Gastroesophageal sphincter (tissue), 4 donors: ENCODE measurements at regions not wholly inside any gene's neighbourhood (a gene's known extent, or its start where the extent isn't known, plus 50 kb on each side); places are given as distances from the start of the nearest gene placed in this dataset.

Experiments
- ATAC-seq: fragments of 150-250 bp; one replicate; pipeline ENCODE4 v1.9.1; 2016; ENCODE audit warnings: mild to moderate bottlenecking, moderate library complexity
- H3K27ac ChIP-seq, 4 donors: fragments of 200-600 bp; sonication (generic) in 3 of 4; 1 replicate in 3 of 4; 2 replicates in 1 of 4; pipeline ENCODE4 v1.5.1; 2016 to 2019
- H3K27me3 ChIP-seq: fragments of 200-600 bp; sonication (generic); one replicate; pipeline ENCODE4 v1.5.1; 2019
- H3K36me3 ChIP-seq, 2 donors: fragments of 200-600 bp; sonication (generic); one replicate each; pipeline ENCODE4 v1.5.1; 2019; ENCODE audit warnings: control low read depth in 1 of 2
- H3K4me1 ChIP-seq, 3 donors: fragments of 200-600 bp; sonication (generic); 1 replicate in 2 of 3; 2 replicates in 1 of 3; pipeline ENCODE4 v1.5.1; 2016 to 2019; ENCODE audit warnings: control low read depth in 2 of 3
- H3K4me3 ChIP-seq, 2 donors: fragments of 200-600 bp; sonication (generic); one replicate each; pipeline ENCODE4 v1.5.1; 2019; ENCODE audit warnings: mild to moderate bottlenecking in 1 of 2, moderate library complexity in 1 of 2
- H3K9me3 ChIP-seq, 3 donors: fragments of 200-600 bp; sonication (generic); one replicate each; pipeline ENCODE4 v1.5.1; 2017 to 2019; ENCODE audit warnings: control low read depth in 2 of 3
- EP300 ChIP-seq: sonication (generic); formaldehyde crosslinking; IDR thresholded peaks from one replicate; pipeline ENCODE4 v1.6.1; 2017; ENCODE audit warnings: antibody characterized with exemption, mild to moderate bottlenecking
- POLR2A ChIP-seq, 2 donors: fragments of 450-650 bp; IDR thresholded peaks; one replicate each; pipeline ENCODE4 v1.6.1; 2017; ENCODE audit warnings: antibody characterized with exemption in 2 of 2, mild to moderate bottlenecking in 2 of 2, moderate library complexity in 1 of 2
- POLR2AphosphoS5 ChIP-seq: sonication (generic); formaldehyde crosslinking; IDR thresholded peaks from one replicate; pipeline ENCODE4 v1.6.1; 2017; ENCODE audit warnings: antibody characterized with exemption
- WGBS, 2 donors: methylation state at CpG; one replicate each; pipeline ENCODE4 v1.1.5; 2018; ENCODE audit warnings: low coverage in 1 of 2; 5-methylcytosine and 5-hydroxymethylcytosine counted together
- TF ChIP-seq, protein P1 (sequence below), 4 experiments: fragments of 200-600 bp in 2 of 4; fragments of 450-650 bp in 2 of 4; sonication (generic) in 1 of 4; IDR thresholded peaks; one replicate each; pipeline ENCODE4 v1.5.1; 2017 to 2019; ENCODE audit warnings: antibody characterized with exemption in 4 of 4, mild to moderate bottlenecking in 2 of 4, moderate library complexity in 2 of 4

DNA sequence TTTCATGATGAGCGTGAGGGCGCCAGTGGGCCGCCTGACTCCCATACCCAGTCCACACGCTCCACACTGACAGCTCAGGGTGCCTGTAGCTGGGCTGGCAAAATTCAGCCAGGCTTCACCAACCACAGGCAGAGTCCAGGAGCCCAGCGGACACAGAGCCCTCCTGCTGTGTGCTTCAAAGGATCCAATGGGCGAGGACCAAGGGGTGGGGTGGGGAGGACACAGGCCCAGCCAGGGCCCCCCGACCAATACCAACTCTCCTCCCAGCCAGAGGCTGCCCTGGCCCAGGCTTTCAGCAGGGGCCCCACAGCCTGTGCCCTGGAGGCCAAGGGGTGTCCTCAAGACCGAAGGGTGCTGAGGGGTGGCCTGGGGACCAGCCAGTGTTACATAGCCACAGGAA lies 336.1 kb downstream of the CTTN start:
- H3K27ac ChIP-seq: no peak overlapping the region
- no peaks in the 10 kb centered on the region for H3K9me3 ChIP-seq
- no peak overlapping the region for H3K4me3 ChIP-seq
- H3K27me3 ChIP-seq: no peaks in the 10 kb centered on the region
- no peaks in the 10 kb centered on the region for H3K36me3 ChIP-seq
- TF ChIP-seq, protein P1, sequence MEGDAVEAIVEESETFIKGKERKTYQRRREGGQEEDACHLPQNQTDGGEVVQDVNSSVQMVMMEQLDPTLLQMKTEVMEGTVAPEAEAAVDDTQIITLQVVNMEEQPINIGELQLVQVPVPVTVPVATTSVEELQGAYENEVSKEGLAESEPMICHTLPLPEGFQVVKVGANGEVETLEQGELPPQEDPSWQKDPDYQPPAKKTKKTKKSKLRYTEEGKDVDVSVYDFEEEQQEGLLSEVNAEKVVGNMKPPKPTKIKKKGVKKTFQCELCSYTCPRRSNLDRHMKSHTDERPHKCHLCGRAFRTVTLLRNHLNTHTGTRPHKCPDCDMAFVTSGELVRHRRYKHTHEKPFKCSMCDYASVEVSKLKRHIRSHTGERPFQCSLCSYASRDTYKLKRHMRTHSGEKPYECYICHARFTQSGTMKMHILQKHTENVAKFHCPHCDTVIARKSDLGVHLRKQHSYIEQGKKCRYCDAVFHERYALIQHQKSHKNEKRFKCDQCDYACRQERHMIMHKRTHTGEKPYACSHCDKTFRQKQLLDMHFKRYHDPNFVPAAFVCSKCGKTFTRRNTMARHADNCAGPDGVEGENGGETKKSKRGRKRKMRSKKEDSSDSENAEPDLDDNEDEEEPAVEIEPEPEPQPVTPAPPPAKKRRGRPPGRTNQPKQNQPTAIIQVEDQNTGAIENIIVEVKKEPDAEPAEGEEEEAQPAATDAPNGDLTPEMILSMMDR (IDR thresholded peaks at IDR 0.05): no peak
- no peak for TF ChIP-seq POLR2A (IDR thresholded peaks at IDR 0.05)
- WGBS, 2 donors: 90 to 100% methylated on average over 2 to 3 of the region's 8 CpGs
- ATAC-seq: no peak
- H3K4me1 ChIP-seq: no peaks in the 10 kb centered on the region

DNA sequence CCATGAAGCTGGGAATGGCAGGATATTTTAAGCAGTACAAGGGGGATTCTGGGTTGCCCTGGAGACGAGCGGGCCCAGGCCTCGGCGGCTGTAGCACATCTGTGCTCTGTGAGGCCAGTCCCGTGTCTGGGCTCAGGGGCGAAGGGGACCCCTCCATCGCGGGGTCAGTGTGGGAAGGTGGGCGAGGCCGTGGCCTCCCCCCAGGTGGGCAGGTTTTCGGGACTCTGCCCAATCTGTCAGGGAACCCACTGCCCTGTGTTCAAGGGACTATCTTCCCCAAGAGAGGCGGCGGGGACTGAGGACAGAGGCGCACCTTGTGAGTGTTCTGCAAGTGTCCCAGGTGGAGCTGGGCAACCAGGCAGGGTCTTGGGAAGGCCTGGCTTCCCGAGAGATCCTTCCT lies 336.6 kb downstream of the CTTN start:
- H3K9me3 ChIP-seq: no peaks in the 10 kb centered on the region
- H3K4me3 ChIP-seq: no peak overlapping the region
- H3K4me1 ChIP-seq: no peaks in the 10 kb centered on the region
- H3K27ac ChIP-seq: no peak overlapping the region
- no peak for ATAC-seq
- no peaks in the 10 kb centered on the region for H3K36me3 ChIP-seq
- WGBS, 2 donors: 83 to 100% methylated on average over 1 to 11 of the region's 15 CpGs
- H3K27me3 ChIP-seq: no peaks in the 10 kb centered on the region
- TF ChIP-seq EP300: no peak
- TF ChIP-seq, protein P1 (IDR thresholded peaks at IDR 0.05): no peak
- no peak for TF ChIP-seq POLR2A (IDR thresholded peaks at IDR 0.05)
- no peak for TF ChIP-seq POLR2AphosphoS5

GRCh38 chr11:70735976-70736375 lies 337.6 kb downstream of the CTTN start:
- H3K27ac ChIP-seq: no peak overlapping the region
- no peak for ATAC-seq
- H3K9me3 ChIP-seq: no peaks in the 10 kb centered on the region
- whole genome bisulfite sequencing, 2 donors: 63% methylated on average over 1 of the region's 7 CpGs; no CpG with 5 or more reads in 1 of the 2 donors
- no peaks in the 10 kb centered on the region for H3K27me3 ChIP-seq
- no peak overlapping the region for H3K4me3 ChIP-seq
- TF ChIP-seq POLR2A (IDR thresholded peaks at IDR 0.05) (no peak), POLR2AphosphoS5 (no peak), EP300 (no peak)
- TF ChIP-seq, protein P1 (IDR thresholded peaks at IDR 0.05): no peak
- no peaks in the 10 kb centered on the region for H3K4me1 ChIP-seq
- H3K36me3 ChIP-seq: no peaks in the 10 kb centered on the region

DNA sequence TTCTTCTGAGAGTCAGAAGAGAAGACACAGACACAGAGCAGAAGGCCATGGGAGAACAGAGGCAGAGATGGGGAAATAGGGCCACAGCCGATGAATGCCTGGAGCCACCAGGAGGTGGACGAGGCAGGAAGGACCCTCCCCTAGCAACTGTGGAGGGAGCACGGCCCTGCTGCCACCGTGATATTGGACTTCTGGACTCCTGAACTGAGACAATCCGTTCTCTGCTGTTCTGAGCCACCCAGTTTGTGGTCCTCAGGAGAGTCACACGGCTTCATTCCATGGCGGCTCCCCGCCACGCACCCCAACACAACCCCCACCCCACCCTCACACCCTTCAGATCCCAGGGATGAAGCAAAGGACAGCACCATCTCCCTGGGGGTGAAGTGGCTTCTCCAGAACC lies 338.1 kb downstream of the CTTN start:
- Histone ChIP-seq H3K4me3 (no peak overlapping the region), H3K27me3 (no peaks in the 10 kb centered on the region), H3K9me3 (no peaks in the 10 kb centered on the region), H3K4me1 (no peaks in the 10 kb centered on the region), H3K27ac (no peak overlapping the region), H3K36me3 (no peaks in the 10 kb centered on the region)
- WGBS, 2 donors: 50% methylated on average over 2 of the region's 9 CpGs; no CpG with 5 or more reads in 1 of the 2 donors
- ATAC-seq: no peak
- no peak for TF ChIP-seq POLR2AphosphoS5
- TF ChIP-seq EP300: no peak
- no peak for TF ChIP-seq POLR2A (IDR thresholded peaks at IDR 0.05)
- TF ChIP-seq, protein P1 (IDR thresholded peaks at IDR 0.05): no peak

DNA sequence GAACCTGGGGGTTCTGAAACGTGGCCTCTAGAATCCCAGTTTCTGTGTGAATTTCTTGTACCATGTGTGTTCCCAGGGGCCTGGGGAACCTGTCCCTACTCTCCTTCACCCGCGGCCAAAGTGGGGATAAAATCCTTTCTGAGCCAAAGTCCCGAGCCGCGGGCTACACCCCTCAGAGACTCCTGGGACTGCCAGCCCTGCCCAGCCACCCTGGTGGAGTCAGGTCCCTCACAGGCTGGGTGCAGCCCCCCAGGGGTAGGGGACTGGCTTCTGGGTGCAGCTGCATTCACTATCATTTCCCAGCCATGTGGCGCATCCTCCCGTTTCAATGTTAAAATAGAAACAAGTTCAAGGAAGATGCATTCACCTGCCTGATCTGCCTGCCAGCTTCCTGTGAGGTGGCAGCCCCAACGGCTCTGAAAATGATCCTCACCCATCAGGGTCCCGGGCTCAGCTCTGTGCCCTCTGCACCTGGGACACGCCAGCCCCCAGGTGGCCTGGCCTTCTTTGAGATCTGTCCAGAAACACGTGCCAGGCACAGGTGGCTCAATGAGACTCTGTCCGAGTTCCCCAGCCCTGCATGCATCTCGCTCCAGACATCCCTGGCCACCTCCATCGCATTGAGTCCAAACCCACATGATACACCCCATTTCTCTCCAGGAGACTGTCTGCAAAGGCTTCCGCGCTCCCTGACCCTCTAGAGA lies 338.8 kb downstream of the CTTN start:
- Histone ChIP-seq H3K9me3 (no peaks in the 10 kb centered on the region), H3K36me3 (no peaks in the 10 kb centered on the region), H3K27ac (no peak overlapping the region), H3K4me3 (no peak overlapping the region), H3K4me1 (no peaks in the 10 kb centered on the region), H3K27me3 (no peaks in the 10 kb centered on the region)
- TF ChIP-seq POLR2A (IDR thresholded peaks at IDR 0.05): no peak
- no peak for TF ChIP-seq POLR2AphosphoS5
- no peak for TF ChIP-seq EP300
- TF ChIP-seq, protein P1 (IDR thresholded peaks at IDR 0.05): no peak
- 68% methylated on average over 2 of the region's 17 CpGs; no CpG with 5 or more reads in 1 of the 2 donors for WGBS, 2 donors
- no peak for ATAC-seq
